Endodermal cell (in vitro differentiated cells): ENCODE measurements at regions not wholly inside any gene's neighbourhood (a gene's known extent, or its start where the extent isn't known, plus 50 kb on each side); places are given as distances from the start of the nearest gene placed in this dataset.

Experiments used
- DNase-seq: peaks from one replicate; pipeline ENCODE4 v3.0.0-alpha.2; 2017
- H3K27ac ChIP-seq: 2 replicates; pipeline ENCODE4 v1.5.1; 2013; ENCODE audit warnings: mild to moderate bottlenecking, low read depth, low read length, moderate library complexity
- H3K27me3 ChIP-seq: 2 replicates; pipeline ENCODE4 v1.6.1; 2013; ENCODE audit warnings: mild to moderate bottlenecking, low read length, moderate library complexity; ENCODE audit not compliant: insufficient read depth, control insufficient read depth, poor library complexity, severe bottlenecking
- H3K36me3 ChIP-seq: 2 replicates; pipeline ENCODE4 v1.7.0; 2013; ENCODE audit warnings: mild to moderate bottlenecking, low read length, moderate library complexity; ENCODE audit not compliant: control insufficient read depth, insufficient read depth
- H3K4me1 ChIP-seq: one replicate; pipeline ENCODE4 v1.7.0; 2013; ENCODE audit warnings: low read length; ENCODE audit not compliant: control insufficient read depth, insufficient read depth
- H3K4me3 ChIP-seq: 2 replicates; pipeline ENCODE4 v1.5.1; 2013; ENCODE audit warnings: mild to moderate bottlenecking, low read length, moderate library complexity
- H3K9ac ChIP-seq: 2 replicates; pipeline ENCODE4 v1.6.1; 2013; ENCODE audit warnings: mild to moderate bottlenecking, low read length, moderate library complexity; ENCODE audit not compliant: poor library complexity, severe bottlenecking; ENCODE audit errors: extremely low read depth
- H3K9me3 ChIP-seq: 2 replicates; pipeline ENCODE4 v1.6.1; 2013; ENCODE audit warnings: mild to moderate bottlenecking, low read length, moderate library complexity; ENCODE audit not compliant: control insufficient read depth
- H3K27ac Mint-ChIP-seq: 2 replicates; pipeline ENCODE4 v1.8.0; 2020; ENCODE audit warnings: mixed read lengths
- H3K27me3 Mint-ChIP-seq: 2 replicates; pipeline ENCODE4 v1.8.0; 2021; ENCODE audit warnings: mild to moderate bottlenecking, mixed read lengths; ENCODE audit not compliant: insufficient read depth
- H3K36me3 Mint-ChIP-seq: 2 replicates; pipeline ENCODE4 v1.8.0; 2020; ENCODE audit warnings: low read depth, mixed read lengths
- H3K4me1 Mint-ChIP-seq: 2 replicates; pipeline ENCODE4 v1.8.0; 2020; ENCODE audit warnings: mixed read lengths
- H3K4me3 Mint-ChIP-seq: 2 replicates; pipeline ENCODE4 v1.8.0; 2020; ENCODE audit warnings: mild to moderate bottlenecking, moderate library complexity, mixed read lengths
- H3K9me3 Mint-ChIP-seq: 2 replicates; pipeline ENCODE4 v1.8.0; 2020; ENCODE audit warnings: mild to moderate bottlenecking, mixed read lengths
- CTCF ChIP-seq: fragments of 200-600 bp; sonication (generic); conservative IDR thresholded peaks from 2 replicates; pipeline ENCODE4 v1.5.0; 2021; ENCODE audit warnings: antibody characterized with exemption, mild to moderate bottlenecking
- WGBS, 2 experiments: methylation state at CpG; one replicate each; pipeline versions ENCODE4 v1.1.5 to v1.1.7; 2013; ENCODE audit warnings: missing lambda C conversion rate in 2 of 2, mixed read lengths in 1 of 2; ENCODE audit not compliant: insufficient coverage in 1 of 2, insufficient read length in 1 of 2; 5-methylcytosine and 5-hydroxymethylcytosine counted together

GRCh38 chr12:73330584-73331351 is 1058.6 kb downstream of the TRHDE start:
- no peaks in the 10 kb centered on the region for H3K27me3 Mint-ChIP-seq
- 86% methylated on average over 1 of the region's 2 CpGs for WGBS, 2 experiments

GRCh38 chr12:73341559-73342247 is 1069.5 kb downstream of the TRHDE start:
- no peaks in the 10 kb centered on the region for H3K36me3 Mint-ChIP-seq
- H3K27me3 Mint-ChIP-seq: no peaks in the 10 kb centered on the region
- no peak overlapping the region for H3K27ac ChIP-seq
- no peaks in the 10 kb centered on the region for H3K27me3 ChIP-seq
- no peak for TF ChIP-seq CTCF
- no peak overlapping the region for H3K9ac ChIP-seq
- no peaks in the 10 kb centered on the region for H3K9me3 ChIP-seq
- no peaks in the 10 kb centered on the region for H3K4me1 ChIP-seq
- 83 to 95% methylated on average over 2 to 3 of the region's 3 CpGs for WGBS, 2 experiments
- no peak for DNase-seq
- H3K4me1 Mint-ChIP-seq: no peaks in the 10 kb centered on the region
- H3K4me3 Mint-ChIP-seq: no peak overlapping the region
- no peak overlapping the region for H3K27ac Mint-ChIP-seq
- H3K36me3 ChIP-seq: no peaks in the 10 kb centered on the region
- H3K4me3 ChIP-seq: no peak overlapping the region
- no peaks in the 10 kb centered on the region for H3K9me3 Mint-ChIP-seq

More at GRCh38 chr12:73330584-73331351, 1058.6 kb downstream of the TRHDE start:
- no peaks in the 10 kb centered on the region for H3K4me1 ChIP-seq
- Mint-ChIP-seq H3K4me1 (no peaks in the 10 kb centered on the region), H3K9me3 (peaks cover 3% of the 10 kb centered on the region), H3K27ac (no peak overlapping the region), H3K4me3 (no peak overlapping the region), H3K36me3 (no peaks in the 10 kb centered on the region)
- peaks cover 3% of the 10 kb centered on the region for H3K9me3 ChIP-seq
- no peak for DNase-seq
- H3K27me3 ChIP-seq: no peaks in the 10 kb centered on the region
- no peak overlapping the region for H3K9ac ChIP-seq
- no peak for TF ChIP-seq CTCF
- H3K36me3 ChIP-seq: no peaks in the 10 kb centered on the region
- H3K27ac ChIP-seq: no peak overlapping the region
- H3K4me3 ChIP-seq: no peak overlapping the region

GRCh38 chr12:73342733-73343132 is 1070.6 kb downstream of the TRHDE start:
- H3K27ac Mint-ChIP-seq: no peak overlapping the region
- no peaks in the 10 kb centered on the region for H3K36me3 Mint-ChIP-seq
- H3K27me3 ChIP-seq: no peaks in the 10 kb centered on the region
- no peak overlapping the region for H3K27ac ChIP-seq
- no peak overlapping the region for H3K9ac ChIP-seq
- no peak for TF ChIP-seq CTCF
- H3K4me3 ChIP-seq: no peak overlapping the region
- H3K27me3 Mint-ChIP-seq: no peaks in the 10 kb centered on the region
- 88 to 94% methylated on average over 2 to 3 of the region's 3 CpGs for WGBS, 2 experiments
- no peak for DNase-seq
- H3K4me3 Mint-ChIP-seq: no peak overlapping the region
- no peaks in the 10 kb centered on the region for H3K4me1 ChIP-seq
- no peaks in the 10 kb centered on the region for H3K4me1 Mint-ChIP-seq
- H3K9me3 ChIP-seq: no peaks in the 10 kb centered on the region
- no peaks in the 10 kb centered on the region for H3K36me3 ChIP-seq
- no peaks in the 10 kb centered on the region for H3K9me3 Mint-ChIP-seq
